NCI-H1436 (cell line): ENCODE measurements at regions not wholly inside any gene's neighbourhood (a gene's known extent, or its start where the extent isn't known, plus 50 kb on each side); places are given as distances from the start of the nearest gene placed in this dataset.

ENCODE experiments used
- DNase-seq: peaks from one replicate; lab custom pipeline; 2025; lab: John Stamatoyannopoulos, UW

DNA sequence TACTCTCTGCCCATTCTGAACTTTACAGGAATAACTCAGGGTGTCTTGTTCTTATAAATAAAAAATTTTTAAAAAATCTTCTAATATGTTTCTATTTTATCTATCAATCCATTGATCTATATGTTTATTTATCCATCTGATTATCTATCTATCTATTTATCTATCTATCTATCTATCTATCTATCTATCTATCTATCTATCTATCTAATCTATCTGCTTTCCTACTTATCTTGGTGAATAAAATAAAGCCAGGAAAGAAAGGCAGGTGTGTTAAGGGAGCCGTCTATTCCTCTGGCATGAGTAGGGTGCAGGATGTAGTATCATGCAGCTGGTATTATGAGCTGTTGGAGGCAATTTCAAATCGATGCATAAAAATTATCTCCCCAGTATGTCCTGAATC lies 153.0 kb downstream of the FOXA2 start:
- DNase-seq: no peak

DNA sequence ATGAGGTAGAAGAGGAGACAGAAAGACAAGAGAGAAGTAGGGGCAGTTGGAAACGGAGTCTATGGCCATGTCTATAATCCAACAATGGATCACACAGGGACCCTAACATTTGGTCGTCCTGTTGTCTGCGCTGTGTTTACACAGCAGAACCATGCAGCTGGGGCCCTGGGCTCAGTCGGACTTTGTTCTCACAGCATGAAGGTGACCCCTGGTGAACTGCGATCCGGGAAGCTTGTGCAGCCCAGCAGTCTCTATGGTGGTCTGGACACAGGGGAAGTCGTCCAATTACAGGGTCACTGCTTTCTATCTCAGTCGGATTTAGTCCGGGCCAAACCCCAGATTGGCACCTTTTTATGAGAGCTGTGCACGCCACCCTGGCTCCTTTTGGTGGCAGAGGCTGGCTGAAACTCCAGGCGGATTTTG lies 153.6 kb downstream of the FOXA2 start:
- no peak for DNase-seq

DNA sequence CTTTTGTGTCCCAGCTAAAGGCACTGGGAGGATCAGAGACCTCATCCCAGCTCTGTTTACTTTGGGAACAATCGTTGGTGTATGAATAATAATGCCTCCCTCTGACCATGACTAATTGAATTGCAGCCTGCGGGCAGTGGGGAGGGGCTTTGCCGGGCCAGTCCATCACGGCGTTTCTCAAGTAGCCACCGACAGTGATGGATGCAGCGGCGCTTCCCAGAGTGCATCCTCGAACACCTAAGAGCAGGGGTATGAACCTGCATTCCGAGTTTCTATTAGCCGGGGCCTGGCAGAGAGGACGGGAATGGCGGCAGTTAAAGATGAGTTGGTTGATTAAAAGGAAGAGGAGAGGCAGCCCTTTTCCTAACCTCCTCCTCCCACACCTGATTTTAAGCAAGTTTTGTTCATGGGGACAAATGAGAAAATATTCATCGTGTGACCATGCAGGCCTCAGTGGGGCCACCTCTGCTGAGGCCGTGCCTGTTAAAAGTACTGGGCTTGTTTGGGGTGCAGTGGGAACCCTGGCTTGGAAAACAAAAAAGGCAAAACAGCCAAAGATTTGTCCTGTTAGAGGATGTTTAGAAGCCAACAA lies 154.1 kb downstream of the FOXA2 start:
- DNase-seq: no peak

DNA sequence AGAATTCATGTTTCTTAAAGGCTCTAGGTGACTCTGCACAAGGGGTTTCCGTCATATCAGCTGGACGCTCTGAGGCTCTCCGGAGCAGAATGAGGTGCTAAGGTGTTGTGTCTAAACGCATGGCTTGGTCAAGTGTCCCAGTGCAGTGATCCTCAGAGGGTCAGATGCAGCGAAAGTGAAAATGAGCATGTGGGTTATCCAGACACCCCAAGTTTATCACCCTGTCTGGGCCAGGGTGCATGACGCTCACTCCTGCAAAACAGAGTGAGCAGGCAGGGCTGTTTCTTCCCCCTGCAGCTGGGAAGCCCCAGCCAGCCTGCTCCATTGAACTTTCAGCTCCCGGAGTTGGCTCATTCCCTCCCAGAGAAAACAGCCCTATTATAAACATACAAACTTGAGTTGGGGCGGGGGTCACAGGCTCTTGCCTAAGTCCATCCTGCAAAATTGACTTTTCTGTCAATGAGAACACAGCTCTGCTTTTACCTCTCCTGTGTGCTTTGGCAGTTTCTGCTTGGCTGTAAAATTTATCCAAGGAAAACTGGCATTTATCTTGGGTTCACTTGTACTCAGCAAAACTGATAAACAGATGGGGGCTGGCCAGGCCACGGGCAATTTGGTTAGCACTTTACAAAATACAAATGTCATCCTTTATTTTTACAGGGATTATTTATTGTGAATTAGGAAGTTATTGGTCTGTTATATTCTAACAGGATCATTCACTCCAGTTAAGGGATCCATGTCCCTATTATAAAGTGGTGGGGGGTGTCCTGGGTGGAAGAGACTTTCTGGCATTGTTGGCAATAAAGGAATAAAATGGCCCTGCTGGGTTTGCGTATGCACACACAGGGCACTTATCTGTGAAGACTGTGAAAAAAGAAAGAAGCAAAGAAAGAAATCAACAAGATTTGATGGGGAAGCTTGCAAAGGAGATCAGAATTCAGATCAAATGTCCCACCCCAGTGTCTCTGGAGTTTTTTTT lies 154.9 kb downstream of the FOXA2 start:
- no peak for DNase-seq

DNA sequence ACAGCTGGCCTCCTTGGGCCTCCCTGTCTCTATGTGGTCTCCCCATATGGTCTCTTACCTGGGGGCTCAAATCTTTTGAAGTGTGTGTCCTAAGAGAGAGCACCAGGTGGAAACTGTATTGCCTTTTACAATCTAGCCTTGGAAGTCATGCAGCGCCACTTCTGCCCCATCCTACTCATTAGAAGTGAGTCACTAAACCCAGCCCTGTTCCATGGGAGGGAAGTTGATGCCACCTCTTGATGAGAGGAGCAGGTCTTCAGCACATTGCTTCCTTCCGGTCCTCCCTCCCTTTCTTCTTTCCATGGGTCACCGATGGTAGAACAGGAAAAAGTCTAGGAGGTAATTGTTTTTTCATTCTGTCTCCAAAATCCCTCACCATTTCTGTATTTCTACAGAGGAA lies 156.3 kb downstream of the FOXA2 start:
- no peak for DNase-seq

DNA sequence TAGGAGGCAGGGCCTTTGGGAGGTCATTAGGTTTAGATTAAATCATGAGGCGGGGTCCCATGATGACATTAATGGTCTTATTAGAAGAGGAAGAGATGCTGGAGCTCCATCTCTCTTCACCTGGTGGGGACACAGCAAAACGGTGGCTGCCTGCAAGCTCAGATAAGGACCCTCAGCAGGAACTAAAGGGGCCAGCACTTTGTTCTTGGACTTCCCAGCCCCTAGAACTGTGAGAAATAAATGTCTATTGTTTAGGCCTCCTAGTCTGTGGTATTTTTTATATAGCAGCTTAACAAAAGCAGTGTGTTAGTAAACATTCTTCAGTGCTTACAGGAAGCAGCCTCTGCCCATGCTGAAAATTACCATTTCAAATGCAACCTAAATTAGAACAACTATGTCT lies 157.6 kb downstream of the FOXA2 start:
- no peak for DNase-seq

DNA sequence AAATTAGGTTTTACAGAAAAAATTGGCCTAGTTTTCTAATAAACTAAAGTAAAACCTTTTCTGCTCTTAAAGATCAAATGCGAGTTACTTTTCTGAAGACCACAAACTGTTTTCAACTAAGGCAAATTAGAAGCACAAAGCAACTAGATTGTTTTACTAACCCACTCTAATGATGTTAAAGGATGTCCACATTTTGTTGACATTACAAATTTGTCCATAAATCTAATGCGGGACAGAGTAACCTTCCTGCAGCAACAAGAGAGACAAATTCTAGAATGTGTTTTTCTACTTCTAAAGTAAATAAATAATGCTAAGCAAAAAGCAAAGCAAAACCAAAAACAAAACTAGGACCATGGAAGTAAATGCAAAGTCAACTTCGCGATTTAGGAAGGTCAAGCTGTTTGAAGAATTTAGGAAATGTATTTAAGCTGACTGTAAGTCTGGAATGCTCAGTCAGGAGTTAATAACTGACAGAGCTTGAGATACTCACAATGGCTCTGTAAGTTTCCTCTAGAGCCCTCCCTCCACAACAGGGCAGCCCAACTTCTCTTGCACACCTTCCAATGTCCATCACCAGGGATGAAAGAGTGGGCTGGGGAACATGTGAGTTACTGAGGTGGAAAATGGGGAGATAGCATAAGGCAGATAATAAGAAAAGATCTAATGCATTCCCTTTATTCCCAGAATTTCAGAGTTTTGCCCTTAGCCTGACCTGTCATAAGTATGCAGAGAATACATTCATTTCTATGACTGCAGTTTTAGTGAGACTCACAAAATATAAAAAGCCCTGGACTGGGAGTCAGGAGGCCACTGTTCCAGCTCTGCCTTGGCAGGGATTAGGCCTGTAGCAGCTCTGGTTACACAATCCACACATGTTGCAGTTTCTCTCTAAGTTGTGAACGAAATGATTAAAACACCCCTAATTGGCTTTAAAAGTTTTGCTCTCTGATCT lies 158.8 kb downstream of the FOXA2 start:
- DNase-seq: no peak

DNA sequence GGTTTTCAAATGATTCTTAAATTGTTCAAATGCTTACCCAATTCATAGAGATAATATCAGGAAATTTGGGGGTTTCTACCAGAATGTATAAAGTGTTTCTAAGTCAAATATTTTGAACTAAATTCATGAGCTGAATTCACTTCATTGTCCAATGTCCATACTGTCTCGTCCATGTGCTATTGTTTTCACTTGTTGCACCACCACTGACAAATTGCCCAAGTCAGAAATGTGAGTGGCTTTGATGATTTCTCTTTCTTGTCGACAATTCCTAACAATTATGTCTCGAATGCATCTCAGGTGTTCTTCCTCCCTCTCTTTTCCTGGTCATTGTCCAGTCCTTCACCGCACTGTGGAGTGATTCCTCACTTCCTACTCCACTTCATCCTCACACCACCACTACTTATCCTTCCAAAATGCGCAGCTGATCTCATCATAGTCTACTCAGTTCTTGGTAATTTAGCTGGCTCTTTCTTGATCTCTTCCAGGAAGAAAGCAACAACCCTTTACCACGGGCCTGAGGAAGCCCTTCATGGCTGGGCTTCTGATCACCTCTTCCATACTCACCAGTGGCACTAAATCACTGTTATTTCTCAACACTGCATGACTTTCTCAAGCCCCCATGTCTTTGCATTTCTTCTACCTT lies 161.1 kb downstream of the FOXA2 start:
- DNase-seq: no peak

DNA sequence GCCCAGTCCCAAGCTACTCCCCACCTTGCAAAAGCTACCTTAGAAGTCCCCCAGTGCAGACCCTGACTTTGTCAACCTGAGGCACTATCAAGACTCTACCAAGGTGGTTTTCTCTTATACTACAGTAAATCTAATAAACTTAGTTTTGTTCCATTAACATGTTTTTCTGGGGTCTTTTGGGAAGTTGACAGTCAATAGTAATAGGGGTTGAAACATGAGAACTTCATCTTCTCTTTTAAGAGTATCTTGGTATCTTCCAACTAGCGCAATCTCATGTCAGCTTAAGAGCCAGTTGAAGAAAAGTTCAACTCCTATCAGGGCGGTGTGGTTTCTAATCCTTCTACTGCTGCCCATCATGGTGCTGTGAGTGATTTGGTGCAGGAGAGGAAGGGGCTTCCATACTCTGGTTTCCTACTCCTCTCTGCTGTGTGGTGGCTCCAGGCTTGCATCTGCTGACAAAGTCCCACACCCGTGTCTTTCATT lies 164.2 kb downstream of the FOXA2 start:
- DNase-seq: no peak

DNA sequence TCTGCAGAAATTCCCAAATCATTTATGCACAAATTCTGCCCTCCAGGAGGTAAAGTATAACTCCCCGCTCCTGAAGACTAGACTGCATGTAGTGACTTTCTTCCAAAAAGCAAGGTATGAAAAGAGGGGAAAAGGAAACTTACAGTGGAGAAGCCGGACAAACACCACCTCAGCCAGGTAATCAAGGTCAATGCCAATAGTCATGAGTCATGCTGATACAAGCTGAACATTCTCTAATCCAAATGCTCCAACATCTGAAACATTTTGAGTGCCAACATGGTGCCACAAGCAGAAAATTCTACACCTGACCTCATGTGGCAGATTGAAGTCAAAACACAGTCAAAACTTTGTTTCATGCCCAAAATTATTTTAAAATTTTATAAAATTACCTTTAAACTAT lies 165.6 kb downstream of the FOXA2 start:
- no peak for DNase-seq

DNA sequence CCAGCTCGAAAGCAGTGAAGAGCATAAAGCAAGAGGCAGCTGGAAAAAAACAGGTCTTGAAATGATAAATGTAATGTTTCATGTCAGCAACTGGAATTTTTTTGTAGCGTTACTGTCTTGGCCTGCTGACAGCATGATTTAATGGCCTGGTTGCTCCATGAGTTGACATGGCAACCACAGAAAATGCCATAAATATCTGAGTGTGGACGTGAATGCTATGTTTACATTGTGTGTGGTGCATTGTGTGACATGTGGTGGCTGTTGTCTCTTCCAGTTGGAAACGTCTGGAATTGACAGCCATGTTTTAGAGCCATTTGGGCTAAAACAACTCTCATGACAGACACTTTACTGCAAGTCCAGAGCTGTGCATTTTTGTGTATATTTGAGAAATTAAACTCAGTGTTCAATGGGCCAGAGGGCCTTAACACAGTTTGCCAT lies 170.0 kb downstream of the FOXA2 start:
- DNase-seq: no peak

DNA sequence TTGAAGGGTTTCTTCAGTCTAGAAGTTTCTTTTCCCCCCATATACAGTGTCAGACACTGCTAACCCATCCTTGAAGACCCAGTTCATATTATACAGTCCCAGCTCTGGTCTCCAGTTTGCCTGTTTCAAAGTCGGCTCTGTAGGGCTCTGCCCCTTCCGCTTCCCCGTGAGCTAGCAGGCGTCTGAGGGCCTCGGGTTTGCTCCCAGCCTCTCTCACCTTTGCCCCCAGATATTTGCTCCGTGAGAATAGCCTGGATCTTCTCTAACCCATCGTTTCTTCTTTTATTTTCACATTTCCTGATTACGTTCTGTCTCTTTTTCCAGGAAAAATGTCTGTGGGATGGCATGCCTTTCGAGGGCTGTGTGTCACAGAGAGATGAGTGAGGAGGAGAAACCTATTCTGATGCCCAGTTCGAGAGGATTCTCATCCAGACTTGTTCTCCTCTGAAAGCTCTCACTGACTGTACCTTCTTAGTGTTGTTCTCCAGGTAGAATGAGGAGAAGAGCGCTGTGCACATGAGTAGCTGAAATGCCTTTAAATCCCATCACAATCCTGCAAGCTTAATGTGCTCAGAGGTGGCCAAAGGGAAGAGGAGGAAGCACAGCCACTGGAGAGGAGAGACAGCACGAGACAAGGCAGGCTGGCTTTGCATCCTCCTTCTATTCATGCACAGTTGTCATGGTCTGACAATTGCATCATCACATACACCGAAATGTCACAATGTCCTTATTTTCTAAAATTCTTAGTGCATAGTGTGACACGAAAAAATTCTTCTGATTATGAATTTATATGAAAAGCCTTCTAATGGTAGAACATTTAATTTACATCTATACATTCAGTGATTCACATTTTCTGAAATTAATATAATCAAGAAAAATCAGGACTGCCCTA lies 171.1 kb downstream of the FOXA2 start:
- no peak for DNase-seq

DNA sequence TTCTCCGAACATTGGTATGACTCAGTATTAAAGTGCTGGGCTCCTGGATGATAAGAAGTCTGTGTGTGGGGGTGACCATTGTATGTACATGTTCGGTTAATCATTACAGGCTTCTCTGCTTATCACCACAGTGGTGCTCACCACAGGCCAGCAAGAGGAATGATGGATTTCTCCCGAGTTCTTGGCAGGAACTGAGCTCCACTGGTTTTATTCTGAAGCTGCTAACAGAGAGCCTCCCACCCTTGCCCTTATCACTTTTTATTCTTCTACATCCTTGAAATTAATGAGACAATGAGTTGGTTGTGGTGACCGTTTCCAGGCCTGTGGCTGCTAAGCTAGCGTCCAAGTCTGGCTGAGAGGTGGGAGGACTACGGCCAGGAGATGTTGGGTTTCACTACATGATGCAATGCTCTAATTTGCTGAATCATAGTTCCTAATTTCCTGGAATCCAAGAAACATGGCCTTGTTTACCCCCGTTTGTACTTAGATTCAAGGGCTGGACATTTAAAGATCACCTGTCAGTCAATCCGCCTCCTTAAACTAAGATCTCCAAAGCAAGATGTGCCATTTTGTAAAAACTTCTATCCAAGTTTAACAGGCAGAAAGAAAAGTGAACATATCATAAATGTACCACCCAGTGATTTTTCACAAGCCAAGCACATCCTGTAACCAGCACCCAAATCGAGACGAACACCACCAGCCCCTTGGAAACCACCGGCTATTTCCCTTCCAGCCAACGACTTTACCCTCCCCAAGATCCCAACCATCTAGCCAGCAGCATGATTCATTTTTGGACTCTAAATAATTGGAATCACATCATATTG lies 172.5 kb downstream of the FOXA2 start:
- DNase-seq: no peak

DNA sequence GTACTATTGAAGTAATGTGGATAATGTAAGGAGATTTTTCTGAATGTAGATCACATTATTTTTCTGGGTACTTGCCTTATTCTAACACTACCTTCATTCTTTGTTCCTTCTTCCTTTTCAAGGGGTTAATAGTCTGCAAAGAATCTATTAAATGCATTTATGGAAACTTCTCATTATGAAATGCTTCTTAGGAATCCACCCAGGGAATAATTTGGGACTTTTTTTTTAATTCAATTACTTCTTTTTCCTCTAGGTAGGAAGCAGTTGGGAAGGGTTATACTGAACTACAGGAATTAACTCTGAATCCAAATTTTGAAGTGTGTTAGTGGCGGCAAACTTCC lies 173.1 kb downstream of the FOXA2 start:
- no peak for DNase-seq

DNA sequence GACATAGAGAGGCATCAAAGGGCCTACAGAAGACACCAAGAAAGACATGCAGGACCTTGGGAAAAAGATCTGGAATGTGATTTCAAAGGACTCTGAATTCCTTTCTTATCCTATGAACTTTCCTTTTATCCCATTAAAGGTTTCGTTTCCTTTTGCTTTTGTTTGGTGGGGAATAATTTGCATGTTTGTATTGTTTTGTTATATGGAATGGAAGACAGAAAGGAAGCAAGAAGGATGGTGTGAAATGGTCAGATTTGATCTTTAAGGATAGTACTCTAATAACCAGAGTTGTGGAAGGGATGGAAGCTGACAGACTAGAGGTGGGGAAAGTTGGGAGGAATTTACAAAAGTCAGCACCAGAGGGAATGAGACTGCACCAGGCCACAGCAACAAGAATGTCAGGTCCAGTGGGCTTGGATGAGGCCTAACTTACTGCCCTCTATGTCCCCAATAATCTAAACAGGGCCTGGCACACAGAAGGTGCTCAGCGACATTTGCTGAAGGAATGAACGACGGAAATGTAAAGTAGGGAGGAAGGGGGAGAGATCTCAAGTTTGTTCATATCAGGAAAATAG lies 173.7 kb downstream of the FOXA2 start:
- DNase-seq: no peak

DNA sequence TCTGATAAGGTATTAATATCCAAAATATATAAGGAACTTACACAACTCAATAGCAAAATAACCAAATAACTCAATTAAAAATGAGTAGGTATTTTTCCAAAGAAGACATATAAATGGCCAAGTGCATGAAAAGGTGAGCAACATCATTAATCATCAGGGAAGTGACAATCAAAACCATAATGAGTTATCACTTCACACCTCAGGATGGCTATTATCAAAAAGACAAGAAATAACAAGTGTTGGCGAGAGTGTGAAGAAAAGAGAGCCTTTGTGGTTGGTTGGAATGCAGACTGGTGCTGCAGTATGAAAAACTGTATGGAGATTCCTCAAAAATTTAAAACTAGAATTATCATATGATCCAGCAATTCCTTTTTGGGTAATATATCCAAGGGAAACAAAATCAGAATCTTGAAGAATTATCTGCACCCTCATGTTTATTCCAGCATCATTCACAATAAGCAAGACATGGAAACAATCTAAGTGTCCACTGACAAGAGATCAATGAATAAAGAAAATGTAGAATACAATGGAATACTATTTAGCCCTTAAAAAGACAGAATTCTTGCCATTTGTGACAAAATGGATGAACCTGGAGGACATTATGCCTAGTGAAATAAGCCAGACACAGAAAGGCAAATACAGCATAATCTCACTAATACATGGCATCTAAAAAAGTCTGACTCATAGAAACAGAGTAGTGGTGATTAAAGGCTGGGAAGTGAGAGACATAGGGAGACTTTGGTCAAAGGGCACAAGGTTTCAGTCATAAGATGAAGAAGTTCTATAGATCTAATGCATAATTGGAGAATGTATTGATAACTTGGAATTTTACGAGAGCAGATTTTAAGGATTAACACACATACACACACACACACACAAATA lies 175.6 kb downstream of the FOXA2 start:
- DNase-seq: no peak

DNA sequence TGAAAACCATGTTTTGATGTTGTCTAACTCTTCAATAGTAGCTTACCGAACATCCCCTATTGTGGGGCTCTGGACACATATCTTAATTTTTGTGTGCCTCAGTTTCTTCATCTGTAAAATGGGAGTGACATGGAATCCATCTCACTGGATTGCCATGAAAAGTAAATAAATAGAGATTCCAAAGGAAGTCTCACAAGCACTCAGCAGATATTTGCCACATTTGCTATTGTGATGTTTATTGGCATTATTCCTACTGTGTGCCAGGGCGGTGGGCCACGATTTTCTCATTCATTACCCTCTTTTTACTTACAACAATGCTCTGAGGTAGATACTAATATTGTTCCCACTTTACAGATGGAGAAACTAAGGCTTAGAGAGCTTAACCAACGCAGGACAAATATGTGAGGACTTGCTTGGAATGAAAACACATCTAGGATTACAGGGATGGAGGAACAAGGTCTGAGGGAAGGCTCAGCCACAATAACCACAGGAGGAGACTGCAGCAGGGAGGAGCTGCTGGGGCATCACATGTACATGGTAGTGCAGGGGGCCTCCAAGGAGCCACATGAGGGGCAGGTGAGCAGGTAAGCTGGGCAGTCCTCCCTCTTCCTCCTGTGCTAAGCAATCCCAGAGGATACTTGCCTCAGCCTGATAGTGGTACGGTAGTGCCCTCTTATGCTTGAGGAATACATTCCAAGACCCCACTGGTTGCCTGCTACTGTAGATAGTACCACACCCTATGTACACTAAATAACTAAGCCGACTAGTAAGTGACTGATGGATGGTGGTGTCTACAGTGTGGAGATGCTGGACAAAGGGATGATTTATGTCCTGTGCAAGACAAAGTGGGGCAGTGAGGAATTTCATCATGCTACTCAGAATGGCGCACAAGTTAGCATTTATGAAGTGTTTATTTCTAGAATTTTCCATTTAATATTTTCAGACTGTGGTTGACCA lies 176.9 kb downstream of the FOXA2 start:
- no peak for DNase-seq
